Posterior vena cava (tissue), 2 donors: ENCODE measurements at regions not wholly inside any gene's neighbourhood (a gene's known extent, or its start where the extent isn't known, plus 50 kb on each side); places are given as distances from the start of the nearest gene placed in this dataset.

Experiments
- DNase-seq: peaks from one replicate; pipeline ENCODE4 v3.0.0-alpha.2; 2020; ENCODE audit warnings: low spot score
- intact Hi-C, 2 donors: fragments of 100-400 bp; cut with DNase I; formaldehyde crosslinking; loops; one replicate each; pipeline versions ENCODE4 v1.14.1 to v1.14.2; 2022 to 2023
- donor health status: DM: yes; HTN: yes; CAD: no.
- donor health status: DM: yes; HTN: yes; CAD: no.

- no peak for DNase-seq
- intact Hi-C loops: no loop called here
These were observed 287.6 kb upstream of the DPH6 start for GRCh38 chr15:35833581-35833980.

- no peak for DNase-seq
- intact Hi-C loops: no loop called here
These were observed 288.4 kb upstream of the DPH6 start for GRCh38 chr15:35834216-35834830.

GRCh38 chr15:35834866-35835265 is 288.9 kb upstream of the DPH6 start:
- intact Hi-C loops: no loop called here

GRCh38 chr15:35838424-35839111 is 292.6 kb upstream of the DPH6 start:
- intact Hi-C loops: no loop called here
- DNase-seq: no peak

More at GRCh38 chr15:35834866-35835265, 288.9 kb upstream of the DPH6 start:
- DNase-seq: no peak

- DNase-seq: no peak
- intact Hi-C loops: no loop called here
These were observed 296.7 kb upstream of the DPH6 start for GRCh38 chr15:35842631-35843030.

GRCh38 chr15:35843498-35843897 is 297.5 kb upstream of the DPH6 start:
- no peak for DNase-seq
- intact Hi-C loops: no loop called here

- DNase-seq: no peak
- intact Hi-C loops: no loop called here
These were observed 304.3 kb upstream of the DPH6 start for GRCh38 chr15:35850284-35850683.

- no peak for DNase-seq
- intact Hi-C loops: no loop called here
These were observed 305.5 kb upstream of the DPH6 start for GRCh38 chr15:35851491-35851890.

GRCh38 chr15:35852818-35853624 is 307.1 kb upstream of the DPH6 start:
- DNase-seq: no peak
- intact Hi-C loops: no loop called here

- intact Hi-C loops: no loop called here
- no peak for DNase-seq
These were observed 308.4 kb upstream of the DPH6 start for GRCh38 chr15:35854316-35854715.

- intact Hi-C loops: no loop called here
- no peak for DNase-seq
These were observed 311.7 kb upstream of the DPH6 start for GRCh38 chr15:35857567-35858226.

- DNase-seq: no peak
- intact Hi-C loops: no loop called here
These were observed 312.7 kb upstream of the DPH6 start for GRCh38 chr15:35858707-35859106.

GRCh38 chr15:35863655-35864054 is 317.7 kb upstream of the DPH6 start:
- intact Hi-C loops: no loop called here
- DNase-seq: no peak

GRCh38 chr15:35867356-35867755 is 321.4 kb upstream of the DPH6 start:
- no peak for DNase-seq
- intact Hi-C loops: loop anchor here in 1 of 2 donors (1.0 kb wide), 1 partner anchor 28 kb away; no protein-coding TSS in a partner anchor

GRCh38 chr15:35871282-35871681 is 325.3 kb upstream of the DPH6 start:
- intact Hi-C loops: no loop called here
- no peak for DNase-seq

- no peak for DNase-seq
- intact Hi-C loops: no loop called here
These were observed 325.8 kb upstream of the DPH6 start for GRCh38 chr15:35871812-35872211.

GRCh38 chr15:35872577-35872976 is 326.6 kb upstream of the DPH6 start:
- no peak for DNase-seq
- intact Hi-C loops: no loop called here

GRCh38 chr15:35874260-35874905 is 328.4 kb upstream of the DPH6 start:
- intact Hi-C loops: no loop called here
- no peak for DNase-seq

GRCh38 chr15:35876762-35877161 is 330.8 kb upstream of the DPH6 start:
- intact Hi-C loops: no loop called here
- DNase-seq: no peak
